IMR-90 (cell line): ENCODE measurements at regions not wholly inside any gene's neighbourhood (a gene's known extent, or its start where the extent isn't known, plus 50 kb on each side); places are given as distances from the start of the nearest gene placed in this dataset.

Experiments used
- CEBPB ChIP-seq: IDR thresholded peaks from 2 replicates; pipeline ENCODE4 v1.6.1; 2012; ENCODE audit warnings: low read depth, low read length, improper control_type of control experiment
- CTCF ChIP-seq: conservative IDR thresholded peaks from 2 replicates; pipeline ENCODE4 v1.5.1; 2012; ENCODE audit warnings: mild to moderate bottlenecking, low read depth, low read length, improper control_type of control experiment
- MAFK ChIP-seq: IDR thresholded peaks from 2 replicates; pipeline ENCODE4 v1.6.1; 2012; ENCODE audit warnings: low read depth, low read length, improper control_type of control experiment
- MAZ ChIP-seq: IDR thresholded peaks from 2 replicates; pipeline ENCODE4 v1.6.1; 2012; ENCODE audit warnings: low read depth, mild to moderate bottlenecking, low read length, improper control_type of control experiment, moderate library complexity, borderline replicate concordance
- MXI1 ChIP-seq: IDR thresholded peaks from 2 replicates; pipeline ENCODE4 v1.6.1; 2012; ENCODE audit warnings: low read depth, mild to moderate bottlenecking, low read length, moderate library complexity, borderline replicate concordance
- POLR2A ChIP-seq: IDR thresholded peaks from 2 replicates; pipeline ENCODE4 v1.6.1; 2012; ENCODE audit warnings: mild to moderate bottlenecking, low read depth, low read length
- RAD21 ChIP-seq: IDR thresholded peaks from 2 replicates; pipeline ENCODE4 v1.6.1; 2012; ENCODE audit warnings: low read length, improper control_type of control experiment
- RCOR1 ChIP-seq: IDR thresholded peaks from 2 replicates; pipeline ENCODE4 v1.6.1; 2012; ENCODE audit warnings: mild to moderate bottlenecking, low read length, improper control_type of control experiment; ENCODE audit not compliant: insufficient replicate concordance
- RFX5 ChIP-seq: IDR thresholded peaks from 2 replicates; pipeline ENCODE4 v1.8.0; 2012; ENCODE audit warnings: low read depth, mild to moderate bottlenecking, low read length, moderate library complexity
- SMC3 ChIP-seq: fragments of 150-350 bp; IDR thresholded peaks from 2 replicates; pipeline ENCODE4 v1.6.1; 2016; ENCODE audit warnings: low read depth, mild to moderate bottlenecking, antibody characterized with exemption, low read length, moderate library complexity
- USF2 ChIP-seq: fragments of 150-350 bp; IDR thresholded peaks from 2 replicates; pipeline ENCODE4 v1.6.1; 2017; ENCODE audit warnings: mild to moderate bottlenecking, antibody characterized with exemption, low read length, low read depth

- TF ChIP-seq CTCF (no peak), SMC3 (no peak), POLR2A (no peak), RFX5 (no peak), USF2 (no peak), RAD21 (no peak), MAFK (no peak), CEBPB (no peak), MXI1 (no peak), MAZ (no peak), RCOR1 (no peak)
Measured at GRCh38 chr18:42275949-42276730, 321.1 kb downstream of the PIK3C3 start.
